EH (cell line): ENCODE measurements at regions not wholly inside any gene's neighbourhood (a gene's known extent, or its start where the extent isn't known, plus 50 kb on each side); places are given as distances from the start of the nearest gene placed in this dataset.
"Not testable (repeated sequence)": the region's sequence is repeated elsewhere in the genome, so short reads cannot be mapped to it uniquely, and the experiment has no call there.

ENCODE experiments used
- DNase-seq: peaks from one replicate; pipeline ENCODE4 v3.0.0-alpha.2; 2015; ENCODE audit warnings: low read depth

DNA sequence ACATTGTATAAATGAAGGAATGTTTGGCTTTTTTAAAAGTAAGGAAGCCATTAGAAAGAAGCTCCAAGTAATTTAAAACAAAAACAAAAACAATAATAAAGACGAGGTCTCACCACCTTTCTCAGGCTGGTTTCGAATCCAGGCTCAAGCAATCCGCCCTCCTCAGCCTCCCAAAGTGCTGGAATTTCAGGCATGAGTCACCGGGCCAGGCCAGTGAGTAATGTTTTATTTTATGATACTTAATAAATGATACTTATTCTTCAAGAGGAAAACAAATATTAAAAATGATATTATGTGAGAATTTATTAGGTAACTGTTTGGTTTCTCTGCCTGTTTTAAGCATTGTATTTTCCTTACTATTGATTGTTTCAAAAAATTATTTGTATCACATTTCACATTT is 201.4 kb upstream of the BRINP3 start:
- DNase-seq, result no peak

- DNase-seq, result no peak
Measured at GRCh38 chr1:190679454-190679853, 201.8 kb upstream of the BRINP3 start.

DNA sequence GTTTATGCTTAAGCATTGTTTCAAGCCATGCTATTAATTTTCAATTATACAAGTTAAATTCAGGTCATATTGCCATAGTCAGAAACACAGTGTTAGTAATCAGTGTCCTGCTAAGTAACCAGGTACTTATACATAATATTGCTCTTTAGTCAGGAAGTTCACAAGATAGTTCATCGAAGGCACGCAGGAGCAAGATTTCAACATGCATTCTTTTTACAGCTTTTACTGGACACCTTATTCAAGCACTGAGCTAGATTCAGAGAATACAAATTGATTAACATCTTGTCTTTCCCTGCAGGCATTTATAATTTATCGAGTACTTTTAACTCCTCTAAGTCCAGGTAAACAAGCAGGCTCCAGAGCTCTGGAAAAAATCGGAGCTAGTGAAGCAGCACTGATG is 202.3 kb upstream of the BRINP3 start:
- no peak for DNase-seq

DNA sequence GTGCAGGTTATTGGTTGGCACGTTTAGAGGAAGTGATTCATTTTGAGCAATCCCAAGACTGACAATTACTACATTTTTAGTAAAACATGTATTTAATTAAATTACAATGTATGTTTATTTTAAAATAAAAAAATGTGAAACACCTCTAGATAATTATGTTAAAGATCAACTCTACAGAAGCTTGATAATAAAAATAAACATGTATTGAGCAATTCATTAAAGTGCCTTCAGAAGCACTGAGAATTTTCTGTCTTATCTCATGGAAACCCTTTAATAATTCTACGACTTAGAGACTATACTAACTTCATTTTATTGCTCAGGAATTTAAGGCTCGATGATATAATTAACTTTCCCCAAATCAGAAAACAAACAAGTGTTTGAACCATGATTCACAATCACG is 208.0 kb upstream of the BRINP3 start:
- no peak for DNase-seq

DNA sequence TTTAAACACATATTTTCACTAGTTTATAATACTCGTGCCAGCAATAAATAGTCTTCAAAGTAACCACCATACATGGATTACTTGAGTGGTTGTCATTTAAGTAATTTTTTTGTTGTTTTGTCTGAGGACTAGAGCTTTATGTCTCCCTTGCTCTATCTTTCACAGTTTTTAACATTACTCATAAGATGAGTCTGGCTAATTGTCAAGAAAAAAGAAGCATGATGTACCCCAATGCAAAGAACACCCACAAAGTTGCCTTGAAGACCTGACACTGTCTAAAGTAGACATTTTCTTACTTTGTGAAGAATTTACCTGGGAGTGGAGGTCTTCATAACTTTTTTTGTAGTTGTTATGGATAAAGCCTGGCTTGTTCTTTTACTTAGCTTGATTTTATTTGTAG is 210.4 kb upstream of the BRINP3 start:
- no peak for DNase-seq

DNA sequence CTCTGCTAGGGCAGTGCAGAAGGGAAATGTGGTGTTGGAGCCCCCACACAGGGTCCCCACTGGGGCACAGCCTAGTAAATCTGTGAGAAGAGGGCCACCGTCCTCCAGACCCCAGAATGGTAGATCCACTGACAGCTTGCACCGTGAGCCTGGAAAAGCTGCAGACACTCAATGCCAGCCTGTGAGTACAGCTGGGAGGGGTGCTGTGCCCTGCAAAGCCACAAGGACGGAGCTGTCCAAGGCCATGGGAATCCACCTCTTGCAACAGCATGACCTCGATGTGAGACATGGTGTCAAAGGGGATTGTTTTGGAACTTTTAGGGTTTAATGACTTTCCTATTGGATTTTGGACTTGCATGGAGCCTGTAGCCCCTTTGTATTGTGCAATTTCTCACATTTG is 220.8 kb upstream of the BRINP3 start:
- DNase-seq, result not testable (repeated sequence)

DNA sequence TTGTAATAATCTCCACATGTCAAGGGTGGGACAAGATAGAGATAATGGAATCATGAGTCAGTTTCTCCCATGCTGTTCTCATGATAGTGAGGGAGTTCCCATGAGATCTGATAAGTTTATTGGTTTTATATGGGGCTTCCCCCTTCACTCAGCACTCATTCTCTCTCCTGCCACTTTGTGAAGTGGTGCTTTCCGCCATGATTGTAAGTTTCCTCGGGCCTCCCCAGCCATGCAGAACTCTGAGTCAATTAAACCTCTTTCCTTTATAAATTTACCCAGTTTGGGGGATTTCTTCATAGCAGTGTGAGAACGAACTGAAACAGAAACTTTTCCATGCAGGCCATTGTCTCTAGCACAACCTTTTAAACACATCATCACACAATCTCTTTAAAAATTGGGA is 221.5 kb upstream of the BRINP3 start:
- DNase-seq, result no peak

- DNase-seq, result no peak
Measured at GRCh38 chr1:190708418-190709057, 230.9 kb upstream of the BRINP3 start.

DNA sequence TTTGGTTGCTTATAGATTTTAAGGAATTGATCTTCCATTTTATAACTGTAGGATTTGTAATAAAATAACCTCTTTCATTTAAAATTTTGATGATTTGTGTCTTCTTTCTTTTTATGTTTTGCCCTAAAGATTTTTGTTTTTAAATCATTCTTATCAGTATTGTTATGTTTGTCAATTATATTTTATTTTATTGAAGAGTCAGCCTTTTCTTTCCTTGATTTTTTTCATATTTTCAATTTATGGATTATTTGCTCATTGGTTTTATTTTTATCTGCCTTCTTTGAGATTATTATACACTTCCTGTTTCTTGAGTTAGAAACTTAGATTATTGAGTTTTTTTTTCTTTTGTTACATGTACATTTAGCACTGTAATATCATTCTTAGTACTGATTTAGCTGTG is 233.4 kb upstream of the BRINP3 start:
- DNase-seq, result no peak

GRCh38 chr1:190717055-190717454 is 239.4 kb upstream of the BRINP3 start:
- no peak for DNase-seq

- DNase-seq, result no peak
Measured at GRCh38 chr1:190736971-190737590, 259.4 kb upstream of the BRINP3 start.

- DNase-seq, result no peak
Measured at GRCh38 chr1:190738317-190738716, 260.7 kb upstream of the BRINP3 start.

DNA sequence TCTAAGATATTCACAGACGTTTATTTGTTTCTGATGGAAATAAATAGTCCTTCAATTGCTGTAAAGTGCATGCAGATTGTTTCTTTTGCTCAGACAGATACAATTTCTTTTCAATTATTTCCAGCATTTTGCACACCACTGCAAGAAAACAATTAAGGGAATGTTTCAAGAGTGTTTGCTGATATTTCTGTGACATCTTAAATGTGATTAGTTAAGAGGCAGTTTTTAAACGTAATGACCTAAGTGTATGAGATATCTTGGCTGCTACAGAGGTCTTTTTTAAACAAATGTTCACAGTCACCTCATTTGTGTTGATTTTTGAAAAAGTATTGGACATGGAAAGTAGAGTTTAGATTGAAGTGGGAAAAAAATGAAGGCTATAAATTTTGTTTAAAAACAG is 262.3 kb upstream of the BRINP3 start:
- no peak for DNase-seq

DNA sequence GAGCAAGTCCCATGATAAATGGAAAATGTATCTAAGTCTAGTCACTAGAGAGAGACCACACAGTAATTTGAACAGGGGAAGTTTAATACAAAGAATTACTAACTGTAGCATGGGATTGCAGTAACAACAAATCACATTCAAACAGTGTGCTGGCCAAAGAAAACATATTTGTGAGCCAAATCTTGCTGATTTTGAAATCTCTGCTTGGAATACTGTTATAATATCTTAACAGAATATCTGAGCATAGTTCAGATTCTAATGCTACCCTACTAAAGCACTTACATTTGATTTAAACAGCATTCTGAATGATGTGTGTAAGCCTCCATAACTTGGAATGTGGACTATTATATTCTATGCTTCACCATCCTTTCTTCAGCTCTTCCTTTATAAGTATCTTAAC is 270.0 kb upstream of the BRINP3 start:
- no peak for DNase-seq

GRCh38 chr1:190752131-190752530 is 274.5 kb upstream of the BRINP3 start:
- no peak for DNase-seq

DNA sequence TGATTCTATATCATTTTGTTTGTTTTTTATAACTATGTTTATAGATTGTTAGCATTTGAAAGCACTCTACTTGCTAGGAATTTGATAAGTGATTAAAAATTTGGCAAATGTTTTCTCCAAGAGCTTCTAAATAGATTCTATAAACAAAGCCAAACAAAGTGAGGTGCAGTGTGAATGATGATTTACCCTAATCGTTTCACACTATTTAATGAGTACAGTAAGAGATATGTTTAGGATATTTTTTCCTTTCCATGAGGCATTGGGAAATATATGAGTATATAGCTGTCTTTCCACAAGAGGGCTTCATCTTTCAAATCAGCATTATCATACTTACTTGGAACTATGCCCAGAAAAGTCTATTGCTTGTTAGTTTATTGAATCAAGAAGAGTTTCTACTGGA is 277.0 kb upstream of the BRINP3 start:
- no peak for DNase-seq

DNA sequence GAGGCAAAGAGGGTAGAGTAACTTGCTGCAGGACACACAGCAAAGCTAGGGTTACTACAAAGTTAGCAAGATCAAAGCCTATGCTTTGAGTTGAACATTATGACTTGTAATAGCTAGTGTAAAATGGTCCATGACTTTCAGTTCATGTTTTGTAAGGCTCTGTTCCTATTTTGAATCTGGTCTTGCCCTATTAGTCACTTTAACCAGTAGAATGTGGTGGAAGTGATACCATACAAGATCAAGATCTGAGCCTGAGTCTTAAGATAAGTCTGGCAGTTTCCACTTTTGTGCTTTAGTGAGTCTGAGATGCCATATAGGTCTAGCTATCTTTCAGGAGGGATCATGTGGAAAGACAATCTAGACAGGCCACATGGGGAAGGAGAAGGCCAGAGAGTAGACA is 282.1 kb upstream of the BRINP3 start:
- DNase-seq, result no peak

DNA sequence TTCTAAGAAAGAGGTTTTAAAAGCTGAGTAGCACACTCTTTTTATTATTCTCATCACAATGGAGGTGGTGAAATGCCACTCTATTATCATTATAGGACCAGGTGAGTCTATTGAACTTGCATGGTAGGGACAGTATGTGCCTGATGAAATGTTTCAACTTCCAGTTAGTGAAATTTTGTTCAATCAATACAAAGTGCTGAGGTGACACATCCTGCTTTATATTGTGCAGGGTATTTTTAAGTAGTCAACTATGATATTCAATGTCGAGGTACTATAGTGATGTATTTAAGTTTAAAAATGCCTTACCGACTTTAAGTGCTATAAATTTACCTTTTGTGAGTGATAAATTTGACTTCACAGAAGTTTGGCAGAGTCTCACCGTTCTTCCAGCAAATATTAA is 284.7 kb upstream of the BRINP3 start:
- no peak for DNase-seq

- DNase-seq, result no peak
Measured at GRCh38 chr1:190792873-190793272, 315.2 kb upstream of the BRINP3 start.

DNA sequence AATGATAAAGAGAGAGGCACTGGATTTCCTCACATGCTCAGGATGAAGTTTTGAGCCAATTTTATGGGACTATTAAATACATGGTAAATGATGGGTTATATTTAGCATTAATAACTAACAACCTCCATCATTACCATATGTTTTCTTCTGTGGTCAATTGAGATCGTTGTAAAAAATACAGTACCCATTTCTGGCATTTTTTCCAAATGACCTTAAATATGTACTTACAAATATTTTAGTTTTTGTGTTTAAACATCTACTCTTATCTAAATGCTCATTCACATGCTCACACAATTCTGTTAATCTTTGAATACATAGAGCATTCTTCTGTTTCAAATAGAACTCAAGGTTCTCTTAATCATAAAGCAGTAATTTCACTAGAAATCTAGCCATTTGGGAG is 330.0 kb upstream of the BRINP3 start:
- no peak for DNase-seq

GRCh38 chr1:190808035-190808434 is 330.4 kb upstream of the BRINP3 start:
- no peak for DNase-seq

DNA sequence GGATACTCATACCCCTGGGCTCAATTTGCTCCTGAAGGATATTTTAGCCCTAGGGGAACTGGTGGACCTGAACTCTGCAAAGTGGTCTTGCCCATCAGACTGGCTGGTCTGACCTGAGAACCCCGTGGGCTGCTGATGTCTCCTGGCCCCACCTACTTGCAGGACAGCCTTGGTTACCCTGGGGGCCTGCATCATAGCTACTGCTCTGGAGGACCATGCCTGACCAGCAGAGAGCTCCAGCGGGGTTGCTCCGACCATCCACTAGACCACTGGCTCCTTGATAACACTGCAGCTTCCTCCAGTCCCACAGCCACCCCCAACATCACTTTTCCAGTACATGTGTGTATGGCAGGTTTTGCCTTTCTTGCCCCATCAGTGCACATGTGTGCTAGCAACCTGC is 331.6 kb upstream of the BRINP3 start:
- no peak for DNase-seq

GRCh38 chr1:190812996-190813395 is 335.3 kb upstream of the BRINP3 start:
- no peak for DNase-seq

GRCh38 chr1:190832511-190832910 is 354.8 kb upstream of the BRINP3 start:
- no peak for DNase-seq
